ENCODE measurements at regions not wholly inside any gene's neighbourhood (a gene's known extent, or its start where the extent isn't known, plus 50 kb on each side); places are given as distances from the start of the nearest gene placed in this dataset.

- DNase-seq (ENCODE audit: low read depth, low spot score), result no peak
Observed at GRCh38 chr3:110210086-110210660, 861.4 kb upstream of the NECTIN3 start.

GRCh38 chr3:110226645-110227044, 845.0 kb upstream of the NECTIN3 start:
- no peak for DNase-seq (ENCODE audit: low read depth, low spot score)

DNA sequence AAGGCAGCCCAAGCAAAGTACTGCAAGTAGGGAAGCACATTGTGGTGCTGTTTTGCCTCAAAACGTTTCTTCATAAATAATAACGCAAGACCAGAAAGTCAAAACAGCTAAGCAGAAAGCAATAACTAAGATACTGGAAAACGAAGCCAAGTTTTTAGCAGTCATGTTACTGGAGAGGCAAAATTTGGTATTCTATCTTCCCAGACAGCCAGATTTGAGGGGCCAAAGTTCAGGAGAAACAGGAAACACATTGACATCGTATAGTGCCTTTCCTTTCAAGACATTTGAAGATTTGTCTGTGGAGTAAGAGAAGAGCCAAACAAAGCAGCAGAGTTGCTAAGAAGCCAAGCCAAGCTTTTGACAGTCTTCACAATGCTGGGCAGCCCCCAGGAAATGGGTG, 843.6 kb upstream of the NECTIN3 start:
- no peak for DNase-seq (ENCODE audit: low read depth, low spot score)

GRCh38 chr3:110234831-110235230, 836.8 kb upstream of the NECTIN3 start:
- no peak for DNase-seq (ENCODE audit: low read depth, low spot score)

DNA sequence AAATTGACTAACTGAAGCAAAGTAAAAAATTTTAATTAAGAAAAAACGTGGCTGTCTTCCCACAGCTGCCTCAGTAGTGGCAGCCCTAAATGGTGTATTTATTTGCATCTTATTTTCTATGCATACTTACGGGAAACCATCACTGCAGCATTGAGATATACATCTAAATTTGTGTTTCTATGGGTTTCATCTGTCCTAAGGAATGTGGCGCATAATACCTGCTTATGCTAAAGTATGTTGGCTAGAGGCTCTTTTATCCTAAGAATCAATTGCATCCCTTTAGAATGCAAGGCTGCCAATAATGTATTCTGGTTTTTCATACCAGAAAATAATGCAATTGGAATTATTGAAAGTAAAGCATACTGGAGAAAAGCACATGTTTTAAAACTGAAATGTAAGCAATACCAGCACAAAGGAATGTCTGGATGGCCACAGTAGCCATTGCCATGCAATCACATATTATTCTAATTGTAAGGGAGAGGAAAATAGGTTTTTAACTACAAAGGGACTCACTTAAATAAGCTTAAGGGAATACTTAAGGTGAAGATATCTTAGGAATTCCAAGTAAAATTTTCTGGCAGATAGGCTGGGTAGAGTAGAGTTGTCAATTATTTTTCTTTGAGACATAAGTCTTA, 834.5 kb upstream of the NECTIN3 start:
- no peak for DNase-seq (ENCODE audit: low read depth, low spot score)

DNA sequence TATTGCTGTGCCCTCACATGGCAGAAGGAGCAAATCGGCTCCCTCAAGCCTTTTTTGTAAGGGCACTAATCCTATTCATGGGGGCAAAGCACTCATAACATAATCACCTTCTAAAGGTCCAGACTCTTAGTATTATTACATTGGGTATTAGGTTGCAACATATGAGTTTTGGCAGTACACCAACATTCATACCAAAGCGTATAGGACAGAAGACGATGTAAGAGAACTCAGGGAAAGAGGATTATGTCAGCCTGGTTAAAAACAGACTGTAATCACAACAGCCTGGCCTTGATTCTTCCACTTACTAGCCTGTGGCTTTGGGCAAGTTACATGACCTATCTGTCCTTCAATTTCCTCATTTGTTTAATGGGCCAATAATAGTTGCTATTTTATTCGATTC, 828.5 kb upstream of the NECTIN3 start:
- DNase-seq (ENCODE audit: low read depth, low spot score), result no peak

GRCh38 chr3:110246796-110247376, 824.7 kb upstream of the NECTIN3 start:
- no peak for DNase-seq (ENCODE audit: low read depth, low spot score)

DNA sequence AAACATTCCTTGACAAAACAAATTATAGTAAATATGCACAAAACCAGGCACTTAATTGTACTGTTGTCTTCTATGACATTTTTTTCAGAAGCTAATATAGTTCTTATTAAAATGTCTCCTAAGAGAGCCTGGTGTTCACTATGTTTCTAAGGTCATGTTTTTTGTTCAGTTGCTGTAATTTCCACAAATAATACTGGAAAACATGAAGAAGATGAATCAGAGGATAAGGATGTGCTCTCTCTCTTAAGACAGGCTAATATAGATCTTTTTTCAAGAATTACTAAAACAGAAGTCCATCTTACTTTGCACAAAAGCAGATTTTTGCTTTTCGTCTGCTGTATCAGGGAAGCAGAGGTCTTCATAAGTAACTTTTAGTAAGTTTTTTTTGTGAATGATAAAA, 823.0 kb upstream of the NECTIN3 start:
- DNase-seq (ENCODE audit: low read depth, low spot score), result no peak

GRCh38 chr3:110253794-110254193, 817.8 kb upstream of the NECTIN3 start:
- DNase-seq (ENCODE audit: low read depth, low spot score), result no peak

GRCh38 chr3:110254591-110254990, 817.0 kb upstream of the NECTIN3 start:
- no peak for DNase-seq (ENCODE audit: low read depth, low spot score)

- DNase-seq (ENCODE audit: low read depth, low spot score), result no peak
Observed at GRCh38 chr3:110261141-110261540, 810.5 kb upstream of the NECTIN3 start.

DNA sequence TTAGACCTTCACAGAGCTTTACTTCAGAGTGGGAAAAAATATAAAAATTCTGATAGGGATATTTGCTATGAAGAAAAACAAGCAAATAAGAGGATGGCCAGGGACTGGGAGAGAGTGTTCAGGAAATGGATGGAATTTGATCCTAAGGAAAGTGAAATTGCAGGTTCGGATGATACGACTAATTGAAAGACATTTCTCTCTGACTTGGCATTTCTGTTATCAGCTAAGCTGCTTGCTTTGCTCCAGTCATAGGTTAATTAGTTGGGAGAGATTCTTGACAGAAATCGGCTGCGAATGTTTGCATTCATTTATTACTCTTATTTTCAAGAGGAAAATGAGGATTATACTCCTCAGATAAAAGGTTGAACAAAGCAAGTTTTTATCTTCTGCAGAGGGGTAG, 808.7 kb upstream of the NECTIN3 start:
- no peak for DNase-seq (ENCODE audit: low read depth, low spot score)

GRCh38 chr3:110265302-110265701, 806.3 kb upstream of the NECTIN3 start:
- no peak for DNase-seq (ENCODE audit: low read depth, low spot score)

GRCh38 chr3:110267304-110267845, 804.2 kb upstream of the NECTIN3 start:
- DNase-seq (ENCODE audit: low read depth, low spot score), result no peak

- DNase-seq (ENCODE audit: low read depth, low spot score), result no peak
Observed at GRCh38 chr3:110272525-110272924, 799.1 kb upstream of the NECTIN3 start.

DNA sequence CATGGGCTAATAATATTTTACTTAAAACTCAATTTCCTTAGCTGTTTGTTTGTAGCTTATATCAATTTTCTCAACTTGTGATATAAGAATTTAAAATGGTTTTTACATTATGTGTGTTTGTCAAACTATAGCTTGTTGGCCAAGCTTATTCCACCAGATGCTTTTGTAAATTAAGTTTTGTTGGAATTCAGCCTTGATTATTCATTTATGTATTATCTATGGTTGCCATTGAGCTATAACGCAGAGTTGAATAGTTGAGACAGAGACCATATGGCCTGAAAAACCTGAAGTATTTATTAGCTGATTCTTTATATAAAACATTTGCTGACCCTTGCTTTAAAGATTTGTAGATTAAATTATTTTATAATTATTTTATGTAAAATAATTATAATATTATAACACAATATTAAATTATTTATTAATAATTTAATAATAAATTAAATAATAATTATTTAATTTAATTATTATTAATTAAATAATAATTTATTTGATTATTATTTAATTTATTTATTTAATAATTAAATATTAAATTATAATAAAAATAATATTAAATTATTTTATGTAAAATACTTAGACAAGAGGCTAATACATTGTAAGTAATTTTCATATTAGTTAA, 779.6 kb upstream of the NECTIN3 start:
- no peak for DNase-seq (ENCODE audit: low read depth, low spot score)

DNA sequence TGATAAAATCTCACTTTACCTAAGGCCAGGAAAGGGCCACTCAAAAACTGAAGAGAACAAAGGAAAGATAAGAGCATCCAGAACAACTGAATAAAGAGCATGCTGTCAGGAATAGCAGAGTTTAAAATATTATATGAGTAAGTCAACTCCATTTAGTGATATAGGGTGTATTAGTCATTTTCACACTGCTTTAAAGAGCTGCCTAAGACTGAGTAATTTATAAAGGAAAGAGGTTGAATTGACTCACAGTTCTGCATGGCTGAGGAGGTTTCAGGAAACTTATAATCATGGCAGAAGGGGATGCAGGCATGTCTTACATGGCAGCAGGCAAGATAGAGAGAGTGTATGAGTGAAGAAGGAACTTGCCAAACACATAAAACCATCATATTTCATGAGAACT, 778.0 kb upstream of the NECTIN3 start:
- DNase-seq (ENCODE audit: low read depth, low spot score), result no peak

DNA sequence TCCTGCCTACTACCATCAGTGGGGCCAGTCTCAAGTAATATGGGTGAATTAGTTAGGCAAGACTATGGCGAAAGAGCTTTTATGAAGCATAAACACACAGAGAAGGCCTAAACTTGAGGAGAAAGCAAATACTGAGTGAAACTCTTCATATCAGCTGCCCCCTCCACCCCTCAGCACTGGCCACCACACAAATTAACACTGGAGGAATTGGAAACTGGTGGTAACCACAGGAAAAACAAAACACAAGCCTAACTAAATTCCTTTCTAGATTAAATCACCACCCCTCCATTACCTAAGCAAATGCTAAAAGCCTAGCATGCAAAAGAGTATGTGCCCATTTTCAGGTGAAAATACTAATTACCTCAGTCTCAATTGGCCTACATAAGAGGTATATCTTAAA, 774.7 kb upstream of the NECTIN3 start:
- DNase-seq (ENCODE audit: low read depth, low spot score), result no peak

DNA sequence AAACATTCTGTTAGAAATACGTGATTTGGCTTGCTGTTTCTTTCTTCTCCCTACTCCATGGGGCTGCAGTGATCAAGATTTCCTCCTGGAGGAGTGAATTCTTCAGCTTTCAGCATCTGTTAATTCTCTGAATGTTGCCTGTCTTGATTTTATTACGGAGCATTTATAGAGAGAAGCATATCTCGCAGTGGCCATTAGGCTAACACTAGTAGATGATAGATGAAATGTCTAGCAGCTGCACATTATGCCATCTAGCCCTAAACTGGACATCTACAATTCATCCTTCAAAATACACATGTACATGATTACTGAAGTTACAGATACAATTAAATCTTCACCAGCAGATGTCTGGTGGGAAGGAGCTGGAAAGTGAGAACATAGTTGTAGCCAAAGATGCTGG, 769.8 kb upstream of the NECTIN3 start:
- DNase-seq (ENCODE audit: low read depth, low spot score), result no peak

GRCh38 chr3:110307065-110307809, 764.4 kb upstream of the NECTIN3 start:
- no peak for DNase-seq (ENCODE audit: low read depth, low spot score)

DNA sequence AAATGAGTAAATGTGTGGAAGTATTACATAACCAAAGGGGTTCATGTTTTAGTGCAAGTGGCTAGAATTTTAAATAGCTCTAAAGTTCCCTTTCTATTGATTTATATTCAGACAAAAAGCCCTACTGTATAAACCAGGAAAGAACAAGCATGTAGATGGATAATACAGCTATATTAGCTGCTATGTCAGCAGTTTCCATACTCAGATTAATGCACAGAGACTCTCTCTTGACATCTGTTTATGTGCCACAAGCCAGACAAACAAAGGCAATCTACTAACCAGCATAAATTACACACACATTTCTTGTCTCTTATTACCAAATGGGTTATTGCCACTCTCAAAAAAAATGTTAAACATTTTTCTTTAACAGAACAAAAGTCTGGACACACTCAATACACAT, 760.1 kb upstream of the NECTIN3 start:
- DNase-seq (ENCODE audit: low read depth, low spot score), result no peak

GRCh38 chr3:110314512-110315114, 757.0 kb upstream of the NECTIN3 start:
- peak; percentile 42 for DNase-seq (ENCODE audit: low read depth, low spot score)
